Stimulated activated naive CD4-positive, alpha-beta T cell (primary cell): ENCODE measurements at regions not wholly inside any gene's neighbourhood (a gene's known extent, or its start where the extent isn't known, plus 50 kb on each side); places are given as distances from the start of the nearest gene placed in this dataset.
"Not testable (repeated sequence)": the region's sequence is repeated elsewhere in the genome, so short reads cannot be mapped to it uniquely, and the experiment has no call there.

Experiments used
- DNase-seq, 6 experiments: peaks; one replicate each; lab custom pipeline; 2025; lab: John Stamatoyannopoulos, UW

- DNase-seq = no peak
Measured at GRCh38 chr1:168420177-168420576, 123.6 kb downstream of the XCL2 start.

GRCh38 chr1:168419736-168420135 lies 124.1 kb downstream of the XCL2 start:
- no peak for DNase-seq

GRCh38 chr1:168416220-168416619 lies 127.6 kb downstream of the XCL2 start:
- DNase-seq = no peak

- no peak for DNase-seq
Measured at GRCh38 chr1:168414914-168415313, 128.9 kb downstream of the XCL2 start.

- no peak for DNase-seq
Measured at GRCh38 chr1:168410464-168410863, 129.8 kb downstream of the TBX19 start.

- DNase-seq = no peak
Measured at GRCh38 chr1:168408884-168409283, 128.2 kb downstream of the TBX19 start.

GRCh38 chr1:168408539-168408865 lies 127.8 kb downstream of the TBX19 start:
- no peak for DNase-seq

GRCh38 chr1:168407832-168408538 lies 127.3 kb downstream of the TBX19 start:
- DNase-seq = no peak

GRCh38 chr1:168405906-168406549 lies 125.4 kb downstream of the TBX19 start:
- DNase-seq = no peak

GRCh38 chr1:168403140-168403539 lies 122.5 kb downstream of the TBX19 start:
- DNase-seq = no peak

GRCh38 chr1:168402466-168402865 lies 121.8 kb downstream of the TBX19 start:
- not testable (repeated sequence) for DNase-seq

GRCh38 chr1:168401341-168401740 lies 120.7 kb downstream of the TBX19 start:
- DNase-seq = no peak

- no peak for DNase-seq
Measured at GRCh38 chr1:168400139-168400538, 119.5 kb downstream of the TBX19 start.

GRCh38 chr1:168397806-168398205 lies 117.1 kb downstream of the TBX19 start:
- DNase-seq = no peak

- DNase-seq = no peak
Measured at GRCh38 chr1:168396940-168397684, 116.4 kb downstream of the TBX19 start.

- DNase-seq = no peak
Measured at GRCh38 chr1:168396508-168396907, 115.8 kb downstream of the TBX19 start.

- no peak for DNase-seq
Measured at GRCh38 chr1:168394858-168395257, 114.2 kb downstream of the TBX19 start.

GRCh38 chr1:168392958-168393549 lies 112.4 kb downstream of the TBX19 start:
- no peak for DNase-seq

GRCh38 chr1:168391851-168392681 lies 111.4 kb downstream of the TBX19 start:
- no peak for DNase-seq

- no peak for DNase-seq
Measured at GRCh38 chr1:168390271-168390670, 109.6 kb downstream of the TBX19 start.

- no peak for DNase-seq
Measured at GRCh38 chr1:168387781-168388760, 107.4 kb downstream of the TBX19 start.
